ENCODE measurements at regions not wholly inside any gene's neighbourhood (a gene's known extent, or its start where the extent isn't known, plus 50 kb on each side); places are given as distances from the start of the nearest gene placed in this dataset.

DNA sequence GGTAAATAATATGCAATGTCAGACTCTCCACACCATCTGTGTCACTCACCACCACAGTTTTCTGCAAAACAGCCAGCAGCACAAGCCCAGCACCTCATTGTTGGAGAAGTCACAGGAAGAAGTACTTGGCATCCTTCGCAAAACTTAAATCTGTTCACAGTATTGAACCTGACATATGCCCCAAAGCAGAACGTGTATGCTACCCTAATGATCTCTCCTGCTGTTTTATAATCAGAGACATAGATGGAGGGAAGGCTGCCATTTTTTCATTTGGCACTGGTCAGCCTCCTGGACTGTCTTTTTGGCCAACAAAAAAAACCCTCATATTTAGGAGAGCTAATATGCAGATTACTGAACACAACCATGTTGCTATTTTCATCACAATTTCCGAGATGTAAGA is 1272.9 kb downstream of the ROBO1 start:
- TF ChIP-seq EZH2 (IDR thresholded peaks at IDR 0.05; ENCODE audit: borderline replicate concordance, low read depth, low read length, severe bottlenecking) (no peak), POLR2A (IDR thresholded peaks at IDR 0.05; ENCODE audit: low read depth, low read length) (no peak), POLR2AphosphoS5 (IDR thresholded peaks at IDR 0.05; ENCODE audit: insufficient read depth, low read depth, low read length) (no peak)
- TF ChIP-seq, protein P1, sequence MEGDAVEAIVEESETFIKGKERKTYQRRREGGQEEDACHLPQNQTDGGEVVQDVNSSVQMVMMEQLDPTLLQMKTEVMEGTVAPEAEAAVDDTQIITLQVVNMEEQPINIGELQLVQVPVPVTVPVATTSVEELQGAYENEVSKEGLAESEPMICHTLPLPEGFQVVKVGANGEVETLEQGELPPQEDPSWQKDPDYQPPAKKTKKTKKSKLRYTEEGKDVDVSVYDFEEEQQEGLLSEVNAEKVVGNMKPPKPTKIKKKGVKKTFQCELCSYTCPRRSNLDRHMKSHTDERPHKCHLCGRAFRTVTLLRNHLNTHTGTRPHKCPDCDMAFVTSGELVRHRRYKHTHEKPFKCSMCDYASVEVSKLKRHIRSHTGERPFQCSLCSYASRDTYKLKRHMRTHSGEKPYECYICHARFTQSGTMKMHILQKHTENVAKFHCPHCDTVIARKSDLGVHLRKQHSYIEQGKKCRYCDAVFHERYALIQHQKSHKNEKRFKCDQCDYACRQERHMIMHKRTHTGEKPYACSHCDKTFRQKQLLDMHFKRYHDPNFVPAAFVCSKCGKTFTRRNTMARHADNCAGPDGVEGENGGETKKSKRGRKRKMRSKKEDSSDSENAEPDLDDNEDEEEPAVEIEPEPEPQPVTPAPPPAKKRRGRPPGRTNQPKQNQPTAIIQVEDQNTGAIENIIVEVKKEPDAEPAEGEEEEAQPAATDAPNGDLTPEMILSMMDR (IDR thresholded peaks at IDR 0.05; ENCODE audit: extremely low read depth in 1 of 2, insufficient read depth in 1 of 2, low read depth in 1 of 2, low read length in 2 of 2) = no peak

All from endothelial cell of umbilical vein (primary cell).